GM21723 (cell line): ENCODE measurements at regions not wholly inside any gene's neighbourhood (a gene's known extent, or its start where the extent isn't known, plus 50 kb on each side); places are given as distances from the start of the nearest gene placed in this dataset.
"Not testable (repeated sequence)": the region's sequence is repeated elsewhere in the genome, so short reads cannot be mapped to it uniquely, and the experiment has no call there.

Source experiments
- ATAC-seq: cut with Tn5 transposase; IDR thresholded peaks from one replicate; pipeline ENCODE4 v1.9.1; 2021; ENCODE audit warnings: mild to moderate bottlenecking, moderate library complexity; ENCODE audit not compliant: unreplicated experiment

GRCh38 chr4:38413524-38414341 is 250.3 kb upstream of the KLF3 start:
- ATAC-seq: no peak

- ATAC-seq: no peak
These were observed 249.6 kb upstream of the KLF3 start for GRCh38 chr4:38414410-38414809.

- no peak for ATAC-seq
These were observed 248.3 kb upstream of the KLF3 start for GRCh38 chr4:38415682-38416081.

GRCh38 chr4:38416450-38417014 is 247.5 kb upstream of the KLF3 start:
- no peak for ATAC-seq

GRCh38 chr4:38420254-38420653 is 243.7 kb upstream of the KLF3 start:
- ATAC-seq: not testable (repeated sequence)

GRCh38 chr4:38422850-38423249 is 241.1 kb upstream of the KLF3 start:
- no peak for ATAC-seq

GRCh38 chr4:38424151-38424871 is 239.7 kb upstream of the KLF3 start:
- no peak for ATAC-seq

GRCh38 chr4:38426532-38426931 is 237.5 kb upstream of the KLF3 start:
- ATAC-seq: no peak

- ATAC-seq: no peak
These were observed 233.2 kb upstream of the KLF3 start for GRCh38 chr4:38430841-38431240.

- no peak for ATAC-seq
These were observed 221.8 kb upstream of the KLF3 start for GRCh38 chr4:38442073-38442788.

GRCh38 chr4:38449506-38450174 is 214.4 kb upstream of the KLF3 start:
- ATAC-seq: no peak

- ATAC-seq: no peak
These were observed 212.0 kb upstream of the KLF3 start for GRCh38 chr4:38452009-38452408.

GRCh38 chr4:38452542-38452941 is 211.5 kb upstream of the KLF3 start:
- no peak for ATAC-seq

- ATAC-seq: no peak
These were observed 210.6 kb upstream of the KLF3 start for GRCh38 chr4:38453253-38453881.

GRCh38 chr4:38454284-38454683 is 209.7 kb upstream of the KLF3 start:
- no peak for ATAC-seq

GRCh38 chr4:38455092-38455862 is 208.7 kb upstream of the KLF3 start:
- ATAC-seq: peak; percentile 80

GRCh38 chr4:38456096-38456495 is 207.9 kb upstream of the KLF3 start:
- ATAC-seq: no peak

- no peak for ATAC-seq
These were observed 202.7 kb upstream of the KLF3 start for GRCh38 chr4:38461342-38461741.

- ATAC-seq: no peak
These were observed 201.5 kb upstream of the KLF3 start for GRCh38 chr4:38462367-38463055.
